Psoas muscle (tissue), 7 donors: ENCODE measurements at regions not wholly inside any gene's neighbourhood (a gene's known extent, or its start where the extent isn't known, plus 50 kb on each side); places are given as distances from the start of the nearest gene placed in this dataset.

Source experiments
- ATAC-seq, 4 donors: fragments of 200-7000 bp; cut with Tn5 transposase; one replicate each; pipeline ENCODE4 v1.9.1; 2020; ENCODE audit warnings: moderate library complexity in 3 of 4, mild to moderate bottlenecking in 2 of 4
- DNase-seq, 2 donors: peaks; one replicate each; pipeline ENCODE4 v3.0.0-alpha.2; 2020
- H3K27ac ChIP-seq: fragments of 200-600 bp; one replicate; pipeline ENCODE4 v1.8.0; 2022
- H3K27me3 ChIP-seq, 3 donors: fragments of 200-600 bp in 1 of 3; one replicate each; pipeline versions ENCODE4 v1.6.1 to v1.8.0; 2013 to 2022; ENCODE audit warnings: low read length in 2 of 3, mild to moderate bottlenecking in 2 of 3, moderate library complexity in 1 of 3; ENCODE audit not compliant: insufficient read depth in 3 of 3
- H3K36me3 ChIP-seq, 2 donors: fragments of 200-600 bp in 1 of 2; one replicate each; pipeline versions ENCODE4 v1.6.1 to v1.8.0; 2013 to 2022; ENCODE audit warnings: low read depth in 1 of 2, mild to moderate bottlenecking in 1 of 2, moderate library complexity in 1 of 2; ENCODE audit not compliant: insufficient read depth in 1 of 2
- H3K4me1 ChIP-seq: fragments of 200-600 bp; one replicate; pipeline ENCODE4 v1.8.0; 2022
- H3K4me3 ChIP-seq: fragments of 200-600 bp; one replicate; pipeline ENCODE4 v1.8.0; 2022; ENCODE audit warnings: mild to moderate bottlenecking
- H3K9me3 ChIP-seq: fragments of 200-600 bp; one replicate; pipeline ENCODE4 v1.8.0; 2022
- CTCF ChIP-seq: fragments of 200-600 bp; IDR thresholded peaks from one replicate; pipeline ENCODE4 v1.8.0; 2022; ENCODE audit warnings: antibody characterized with exemption
- WGBS, 3 donors: extraction: QIAGEN DNeasy Blood & Tissue Kit; methylation state at CpG; one replicate each; pipeline versions ENCODE4 v1.1.6 to v1.1.7; 2013; 5-methylcytosine and 5-hydroxymethylcytosine counted together
- intact Hi-C, 2 donors: fragments of 100-400 bp; cut with DNase I; formaldehyde crosslinking; loops; one replicate each; pipeline versions ENCODE4 v1.11.0 to v1.14.2; 2022
- donor health status: healthy with polysubstance abuse.
- donor health status: DM: no; HTN: no; CAD: no; lungs with moderate emphysema.
- donor health status: Bipolar disorder and iron deficiency.
- donor health status: healthy.
- donor health status: DM: yes; HTN: yes; CAD: no.
- donor health status: DM: no; HTN: no; CAD: no.
- donor health status: DM: yes; HTN: yes; CAD: no.

GRCh38 chr2:83640506-83640905, 818.6 kb downstream of the SUCLG1 start:
- Histone ChIP-seq H3K36me3 (no peaks in the 10 kb centered on the region), H3K9me3 (peaks cover 3% of the 10 kb centered on the region), H3K27ac (no peak overlapping the region), H3K27me3 (no peaks in the 10 kb centered on the region), H3K4me3 (no peak overlapping the region), H3K4me1 (no peaks in the 10 kb centered on the region)
- ATAC-seq (no peak), DNase-seq (no peak)
- intact Hi-C loops, result no loop called here
- TF ChIP-seq CTCF, result no peak

DNA sequence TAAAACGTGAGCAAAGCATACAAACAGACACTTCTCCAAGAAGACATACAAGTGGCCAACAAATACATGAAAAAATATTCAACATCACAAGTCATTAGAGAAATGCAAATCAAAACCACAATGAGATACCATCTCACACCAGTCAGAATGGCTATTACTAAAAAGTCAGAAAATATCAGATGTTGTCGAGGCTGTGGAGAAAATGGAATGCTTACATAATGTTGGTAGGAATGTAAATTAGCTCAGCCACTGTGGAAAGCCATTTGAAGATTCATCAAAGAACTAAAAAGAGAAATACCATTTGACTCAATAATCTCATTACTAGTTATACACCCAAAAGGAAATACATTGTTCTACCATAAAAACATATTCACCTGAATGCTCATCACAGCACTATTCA, 825.7 kb downstream of the SUCLG1 start:
- intact Hi-C loops, result no loop called here
- ATAC-seq (no peak), DNase-seq (no peak)
- WGBS, 3 donors, result 36 to 53% (median 39%) methylated on average over 2 of the region's 2 CpGs
- H3K36me3 ChIP-seq, result no peaks in the 10 kb centered on the region
- no peaks in the 10 kb centered on the region for H3K4me1 ChIP-seq
- TF ChIP-seq CTCF, result no peak
- H3K4me3 ChIP-seq, result no peak overlapping the region
- H3K27me3 ChIP-seq, result no peaks in the 10 kb centered on the region
- no peaks in the 10 kb centered on the region for H3K9me3 ChIP-seq
- H3K27ac ChIP-seq, result no peak overlapping the region

GRCh38 chr2:83630351-83630750, 828.7 kb downstream of the SUCLG1 start:
- no peak overlapping the region for H3K27ac ChIP-seq
- H3K36me3 ChIP-seq, result no peaks in the 10 kb centered on the region
- DNase-seq, result no peak
- no peaks in the 10 kb centered on the region for H3K9me3 ChIP-seq
- no peaks in the 10 kb centered on the region for H3K27me3 ChIP-seq
- no peak for TF ChIP-seq CTCF
- intact Hi-C loops, result no loop called here
- 82 to 87% (median 83%) methylated on average over 2 of the region's 2 CpGs for WGBS, 3 donors
- H3K4me3 ChIP-seq, result no peak overlapping the region
- no peak for ATAC-seq
- no peaks in the 10 kb centered on the region for H3K4me1 ChIP-seq

- Histone ChIP-seq H3K9me3 (no peaks in the 10 kb centered on the region), H3K27me3 (no peaks in the 10 kb centered on the region), H3K36me3 (no peaks in the 10 kb centered on the region), H3K4me1 (no peaks in the 10 kb centered on the region), H3K27ac (no peak overlapping the region), H3K4me3 (no peak overlapping the region)
- 79 to 85% (median 84%) methylated on average over 4 of the region's 4 CpGs for WGBS, 3 donors
- no peak for TF ChIP-seq CTCF
- no peak for ATAC-seq
- intact Hi-C loops, result no loop called here
- no peak for DNase-seq
Observed at GRCh38 chr2:83615511-83615910, 843.6 kb downstream of the SUCLG1 start.

- Histone ChIP-seq H3K36me3 (no peaks in the 10 kb centered on the region), H3K4me1 (no peaks in the 10 kb centered on the region), H3K4me3 (no peak overlapping the region), H3K27me3 (no peaks in the 10 kb centered on the region), H3K27ac (no peak overlapping the region), H3K9me3 (no peaks in the 10 kb centered on the region)
- ATAC-seq (no peak), DNase-seq (no peak)
- no peak for TF ChIP-seq CTCF
- WGBS, 3 donors, result 88 to 100% (median 91%) methylated on average over 1 of the region's 1 CpG
- intact Hi-C loops, result no loop called here
Observed at GRCh38 chr2:83613178-83613577, 845.9 kb downstream of the SUCLG1 start.
